B cell (primary cell): ENCODE measurements at regions not wholly inside any gene's neighbourhood (a gene's known extent, or its start where the extent isn't known, plus 50 kb on each side); places are given as distances from the start of the nearest gene placed in this dataset.

Experiments used
- EZH2 ChIP-seq: IDR thresholded peaks from 2 replicates; pipeline ENCODE4 v1.6.1; 2012; ENCODE audit warnings: borderline replicate concordance, low read depth, mild to moderate bottlenecking, moderate library complexity, low read length; ENCODE audit not compliant: insufficient read depth, poor library complexity, severe bottlenecking
- TF ChIP-seq, protein P1 (sequence below): fragments of 200-600 bp; IDR thresholded peaks from one replicate; pipeline ENCODE4 v1.8.0; 2022; ENCODE audit warnings: antibody characterized with exemption, mild to moderate bottlenecking

DNA sequence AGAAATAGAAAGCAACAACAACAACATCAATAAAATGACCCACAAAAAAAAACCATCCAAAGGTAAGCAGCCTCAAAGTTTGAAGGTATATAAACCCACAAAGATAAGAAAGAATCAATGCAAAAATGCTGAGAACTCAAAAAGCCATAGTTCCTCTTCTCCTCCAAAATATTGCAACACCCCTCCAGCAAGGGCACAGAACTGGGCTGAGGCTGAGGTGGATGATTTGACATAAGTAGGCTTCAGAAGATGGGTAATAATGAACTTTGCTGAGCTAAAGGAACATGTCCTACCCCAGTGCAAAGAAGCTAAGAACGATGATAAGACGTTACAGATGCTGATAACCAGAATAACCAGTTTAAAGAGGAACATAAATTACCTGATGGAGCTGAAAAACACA lies 188.8 kb upstream of the BTBD3 start:
- TF ChIP-seq, protein P1, sequence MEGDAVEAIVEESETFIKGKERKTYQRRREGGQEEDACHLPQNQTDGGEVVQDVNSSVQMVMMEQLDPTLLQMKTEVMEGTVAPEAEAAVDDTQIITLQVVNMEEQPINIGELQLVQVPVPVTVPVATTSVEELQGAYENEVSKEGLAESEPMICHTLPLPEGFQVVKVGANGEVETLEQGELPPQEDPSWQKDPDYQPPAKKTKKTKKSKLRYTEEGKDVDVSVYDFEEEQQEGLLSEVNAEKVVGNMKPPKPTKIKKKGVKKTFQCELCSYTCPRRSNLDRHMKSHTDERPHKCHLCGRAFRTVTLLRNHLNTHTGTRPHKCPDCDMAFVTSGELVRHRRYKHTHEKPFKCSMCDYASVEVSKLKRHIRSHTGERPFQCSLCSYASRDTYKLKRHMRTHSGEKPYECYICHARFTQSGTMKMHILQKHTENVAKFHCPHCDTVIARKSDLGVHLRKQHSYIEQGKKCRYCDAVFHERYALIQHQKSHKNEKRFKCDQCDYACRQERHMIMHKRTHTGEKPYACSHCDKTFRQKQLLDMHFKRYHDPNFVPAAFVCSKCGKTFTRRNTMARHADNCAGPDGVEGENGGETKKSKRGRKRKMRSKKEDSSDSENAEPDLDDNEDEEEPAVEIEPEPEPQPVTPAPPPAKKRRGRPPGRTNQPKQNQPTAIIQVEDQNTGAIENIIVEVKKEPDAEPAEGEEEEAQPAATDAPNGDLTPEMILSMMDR: no peak
- no peak for TF ChIP-seq EZH2
